ENCODE measurements at regions not wholly inside any gene's neighbourhood (a gene's known extent, or its start where the extent isn't known, plus 50 kb on each side); places are given as distances from the start of the nearest gene placed in this dataset.

DNA sequence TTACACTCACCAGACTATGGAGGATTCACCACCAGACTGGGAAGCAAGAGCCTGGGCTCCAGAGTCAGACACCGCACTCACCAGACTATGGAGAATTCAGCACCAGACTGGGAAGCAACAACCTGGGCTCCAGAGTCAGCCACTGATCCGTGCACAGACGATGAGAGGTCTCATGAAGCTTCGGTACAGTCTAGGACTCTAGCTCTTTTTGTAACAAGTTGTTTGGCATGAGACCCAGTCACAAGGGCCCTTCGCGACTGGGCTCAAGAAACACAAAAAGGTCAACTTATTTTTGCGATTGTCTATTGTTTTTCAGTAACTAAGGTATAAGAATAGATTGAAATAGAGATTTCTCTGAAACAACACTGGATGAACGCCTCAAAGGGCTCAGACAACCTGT lies 192.7 kb upstream of the ADAMTSL1 start:
- TF ChIP-seq, protein P1, sequence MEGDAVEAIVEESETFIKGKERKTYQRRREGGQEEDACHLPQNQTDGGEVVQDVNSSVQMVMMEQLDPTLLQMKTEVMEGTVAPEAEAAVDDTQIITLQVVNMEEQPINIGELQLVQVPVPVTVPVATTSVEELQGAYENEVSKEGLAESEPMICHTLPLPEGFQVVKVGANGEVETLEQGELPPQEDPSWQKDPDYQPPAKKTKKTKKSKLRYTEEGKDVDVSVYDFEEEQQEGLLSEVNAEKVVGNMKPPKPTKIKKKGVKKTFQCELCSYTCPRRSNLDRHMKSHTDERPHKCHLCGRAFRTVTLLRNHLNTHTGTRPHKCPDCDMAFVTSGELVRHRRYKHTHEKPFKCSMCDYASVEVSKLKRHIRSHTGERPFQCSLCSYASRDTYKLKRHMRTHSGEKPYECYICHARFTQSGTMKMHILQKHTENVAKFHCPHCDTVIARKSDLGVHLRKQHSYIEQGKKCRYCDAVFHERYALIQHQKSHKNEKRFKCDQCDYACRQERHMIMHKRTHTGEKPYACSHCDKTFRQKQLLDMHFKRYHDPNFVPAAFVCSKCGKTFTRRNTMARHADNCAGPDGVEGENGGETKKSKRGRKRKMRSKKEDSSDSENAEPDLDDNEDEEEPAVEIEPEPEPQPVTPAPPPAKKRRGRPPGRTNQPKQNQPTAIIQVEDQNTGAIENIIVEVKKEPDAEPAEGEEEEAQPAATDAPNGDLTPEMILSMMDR (IDR thresholded peaks at IDR 0.05; ENCODE audit: insufficient read depth, low read length, poor library complexity, severe bottlenecking), result no peak
- TF ChIP-seq EZH2phosphoT487 (conservative IDR thresholded peaks at IDR 0.05; ENCODE audit: low read length), result no peak

Data from SU-DHL-6 (cell line).